ENCODE measurements at regions not wholly inside any gene's neighbourhood (a gene's known extent, or its start where the extent isn't known, plus 50 kb on each side); places are given as distances from the start of the nearest gene placed in this dataset.

DNA sequence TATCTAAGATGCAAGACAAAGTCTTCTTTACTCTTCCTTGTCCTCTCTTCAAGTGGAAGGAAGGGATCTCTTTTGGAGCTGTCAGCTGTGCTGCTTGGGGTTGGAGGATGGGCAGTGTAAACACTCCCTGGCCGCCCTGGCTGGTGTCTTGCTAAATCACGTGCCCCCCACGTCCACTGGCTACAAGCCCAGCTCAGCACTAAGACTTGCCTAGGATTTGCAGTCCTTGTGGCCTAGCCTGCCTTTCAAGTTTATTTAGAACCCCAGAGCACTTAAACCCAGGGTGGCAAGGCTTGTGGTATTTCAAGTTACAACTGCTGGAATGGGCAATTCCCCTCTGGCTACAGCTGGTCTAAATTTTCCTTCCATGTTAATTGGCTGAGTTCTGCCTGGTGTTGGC lies 272.4 kb upstream of the MYO3A start:
- DNase-seq (ENCODE audit: low spot score): no peak

DNA sequence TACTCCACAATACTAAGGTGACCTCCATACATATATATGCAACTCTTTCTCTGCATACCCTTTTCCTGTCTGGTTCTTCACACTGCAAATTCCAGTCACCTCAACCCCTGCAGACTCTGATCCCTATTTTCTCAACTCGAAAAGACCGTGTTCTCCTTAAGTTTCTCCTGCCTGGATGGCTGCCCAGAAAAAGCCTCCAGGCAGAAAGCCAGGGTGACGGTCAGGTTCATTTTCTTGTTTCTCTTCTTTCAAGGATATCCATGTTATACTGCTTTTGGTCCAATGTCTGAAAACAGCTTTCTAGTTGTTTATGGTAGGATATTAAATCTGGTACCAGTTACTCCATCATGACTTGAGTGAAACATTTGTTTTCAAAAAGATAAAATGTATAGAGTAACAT lies 267.8 kb upstream of the MYO3A start:
- no peak for DNase-seq (ENCODE audit: low spot score)

GRCh38 chr10:25675204-25675603 lies 258.8 kb upstream of the MYO3A start:
- no peak for DNase-seq (ENCODE audit: low spot score)

GRCh38 chr10:25675615-25676014 lies 258.4 kb upstream of the MYO3A start:
- DNase-seq (ENCODE audit: low spot score): no peak

DNA sequence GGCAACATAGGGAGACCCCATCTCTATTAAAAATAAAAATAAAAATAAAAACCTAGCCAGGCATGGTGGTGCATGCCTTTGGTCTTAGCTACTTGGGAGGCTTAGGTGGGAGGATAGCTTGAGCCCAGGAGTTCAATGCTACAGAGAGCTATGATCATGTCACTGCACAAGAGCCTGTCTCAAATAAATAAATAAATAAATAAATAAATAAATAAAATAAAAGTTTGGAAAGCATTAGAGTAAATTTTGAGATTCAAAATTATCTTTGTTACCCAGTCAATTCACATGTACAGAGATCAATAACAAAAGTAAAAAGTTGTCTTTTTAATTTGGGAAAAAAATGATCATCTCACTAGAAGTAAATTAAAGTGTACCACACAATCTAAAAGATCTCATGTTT lies 255.8 kb upstream of the MYO3A start:
- no peak for DNase-seq (ENCODE audit: low spot score)

- no peak for DNase-seq (ENCODE audit: low spot score)
These were observed 255.4 kb upstream of the MYO3A start for GRCh38 chr10:25678666-25679065.

- peak; percentile 29 for DNase-seq (ENCODE audit: low spot score)
These were observed 251.7 kb upstream of the MYO3A start for GRCh38 chr10:25682203-25682851.

DNA sequence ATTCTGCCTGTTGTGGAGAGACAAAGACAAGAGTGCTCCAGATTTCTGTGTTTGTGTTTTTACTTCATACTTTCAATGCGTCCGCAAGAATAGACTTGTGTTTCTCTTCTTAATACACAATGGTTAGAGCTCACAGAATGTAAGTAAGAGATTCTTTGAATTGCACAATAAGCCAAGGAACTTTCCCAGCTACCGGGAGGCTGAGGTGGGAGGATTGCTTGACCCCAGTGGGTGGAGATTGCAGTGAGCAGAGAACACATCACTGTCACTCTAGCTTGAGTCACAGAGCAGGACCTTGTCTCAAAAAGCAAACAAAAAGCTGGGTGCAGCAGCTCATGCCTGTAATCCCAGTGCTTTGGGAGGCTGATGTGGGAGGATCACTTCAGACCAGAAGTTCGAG lies 250.7 kb upstream of the MYO3A start:
- DNase-seq (ENCODE audit: low spot score): no peak

DNA sequence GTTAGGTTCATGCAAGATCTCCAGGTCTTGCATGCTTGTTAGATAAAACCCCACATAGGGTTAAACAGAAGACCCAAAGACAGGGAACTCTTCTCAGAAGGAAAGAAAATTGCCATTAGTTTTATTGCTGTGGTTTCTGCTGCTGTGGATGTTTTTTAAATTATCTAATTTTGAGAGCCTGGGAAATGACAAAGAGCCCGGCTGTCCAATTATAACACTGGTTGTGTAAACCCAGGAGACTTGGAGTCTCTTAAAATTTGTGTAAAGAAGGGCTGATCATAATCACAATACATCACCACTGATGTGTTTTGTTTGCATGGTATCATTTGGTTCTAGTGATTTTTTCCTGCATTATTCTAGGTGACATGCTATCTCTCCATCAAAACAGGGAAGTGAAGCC lies 246.5 kb upstream of the MYO3A start:
- no peak for DNase-seq (ENCODE audit: low spot score)

GRCh38 chr10:25689346-25690100 lies 244.5 kb upstream of the MYO3A start:
- no peak for DNase-seq (ENCODE audit: low spot score)

DNA sequence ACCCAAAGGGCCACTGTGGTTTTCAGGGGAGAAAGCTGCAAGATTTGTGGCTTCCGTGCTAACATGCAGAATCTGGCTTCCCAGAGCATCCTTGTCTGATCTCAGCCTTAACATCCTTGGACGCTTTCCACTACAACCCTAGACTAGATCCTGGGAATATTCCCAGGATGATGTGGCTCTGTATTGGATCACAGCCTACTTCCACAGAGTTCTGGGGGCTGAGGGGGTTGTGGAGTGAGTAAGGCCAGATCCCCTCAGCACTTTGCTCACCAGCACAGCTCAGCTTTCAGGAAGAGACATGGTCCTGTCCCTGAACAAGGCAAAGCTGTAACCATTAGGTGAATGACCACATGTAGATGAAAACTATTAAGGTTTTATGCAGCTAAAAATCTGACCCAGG lies 241.3 kb upstream of the MYO3A start:
- no peak for DNase-seq (ENCODE audit: low spot score)

DNA sequence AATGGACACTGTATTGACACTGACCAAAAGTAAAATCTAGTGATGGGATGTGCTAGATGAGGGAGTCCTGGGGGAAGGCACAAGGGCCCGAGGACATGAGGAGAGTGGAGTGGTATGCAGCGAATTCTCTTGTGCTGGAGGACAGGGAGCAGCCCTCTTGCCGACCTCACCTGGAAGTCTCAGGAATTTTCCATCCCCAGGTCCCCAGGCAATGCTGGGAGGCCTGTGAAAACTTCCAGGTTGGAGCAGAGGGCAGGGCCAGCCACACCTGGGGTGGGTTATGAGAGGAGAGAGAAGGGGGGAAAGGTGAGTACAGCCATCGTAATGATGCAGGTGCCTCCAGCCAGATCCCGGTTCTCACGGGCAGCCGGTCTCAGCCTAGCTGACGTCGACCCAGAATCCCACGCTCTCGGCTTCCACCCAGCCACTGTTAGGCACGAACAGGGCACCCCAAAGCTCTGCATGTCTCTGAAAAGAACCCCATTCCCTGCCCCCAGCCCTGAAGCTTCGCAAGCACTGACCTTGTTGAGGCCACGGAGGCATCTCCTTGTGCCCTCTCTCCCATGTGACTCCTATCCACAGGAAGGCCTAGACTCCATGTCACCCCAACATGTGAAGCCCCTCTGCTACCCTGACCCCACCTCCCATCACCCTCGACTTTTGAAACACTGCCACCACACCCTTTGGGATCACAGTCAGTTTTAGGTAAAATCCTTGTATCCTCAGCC lies 239.7 kb upstream of the MYO3A start:
- DNase-seq (ENCODE audit: low spot score): no peak

- DNase-seq (ENCODE audit: low spot score): no peak
These were observed 239.1 kb upstream of the MYO3A start for GRCh38 chr10:25694971-25695370.

DNA sequence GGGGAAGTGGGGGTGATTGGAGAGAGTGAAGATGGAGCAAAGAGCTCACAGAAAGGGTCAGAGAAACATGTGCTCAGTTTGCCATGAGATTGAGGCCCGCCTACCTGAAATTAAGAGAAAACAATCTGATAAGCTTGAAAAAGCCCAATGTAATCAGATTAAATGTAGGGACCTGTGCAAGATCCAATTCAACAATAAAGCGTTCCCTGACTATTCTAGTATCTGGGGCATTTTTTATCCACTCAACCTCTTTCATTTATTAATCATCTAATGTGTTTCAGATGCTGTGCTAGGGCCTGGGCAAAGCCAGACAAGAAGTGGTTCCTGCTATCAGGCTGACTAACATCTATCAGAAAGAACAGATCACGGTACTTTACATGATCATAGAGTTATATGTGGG lies 238.4 kb upstream of the MYO3A start:
- DNase-seq (ENCODE audit: low spot score): no peak

GRCh38 chr10:25696013-25696708 lies 237.9 kb upstream of the MYO3A start:
- no peak for DNase-seq (ENCODE audit: low spot score)

GRCh38 chr10:25697412-25697811 lies 236.6 kb upstream of the MYO3A start:
- no peak for DNase-seq (ENCODE audit: low spot score)

- no peak for DNase-seq (ENCODE audit: low spot score)
These were observed 235.4 kb upstream of the MYO3A start for GRCh38 chr10:25698638-25699037.

DNA sequence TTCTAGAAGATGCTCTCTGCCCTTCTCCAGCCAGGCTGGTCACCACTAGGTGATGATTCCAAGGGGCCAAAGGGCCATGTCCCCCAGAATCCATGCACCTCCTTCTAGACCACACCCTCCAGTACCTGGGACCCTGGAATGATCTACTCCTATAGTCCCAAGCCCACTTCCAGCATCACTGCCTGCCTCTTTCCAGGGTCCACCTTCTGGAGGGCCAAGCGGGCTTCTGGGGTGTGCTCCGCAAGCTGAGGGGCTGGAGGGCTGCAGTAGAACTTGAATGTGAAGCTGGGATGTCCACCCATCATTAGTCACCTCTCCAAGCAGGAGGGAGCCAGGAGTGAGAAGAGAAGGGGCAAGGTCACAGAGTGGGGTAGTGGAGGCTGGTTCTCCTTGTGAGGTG lies 234.4 kb upstream of the MYO3A start:
- DNase-seq (ENCODE audit: low spot score): no peak

- no peak for DNase-seq (ENCODE audit: low spot score)
These were observed 232.4 kb upstream of the MYO3A start for GRCh38 chr10:25701652-25702051.

DNA sequence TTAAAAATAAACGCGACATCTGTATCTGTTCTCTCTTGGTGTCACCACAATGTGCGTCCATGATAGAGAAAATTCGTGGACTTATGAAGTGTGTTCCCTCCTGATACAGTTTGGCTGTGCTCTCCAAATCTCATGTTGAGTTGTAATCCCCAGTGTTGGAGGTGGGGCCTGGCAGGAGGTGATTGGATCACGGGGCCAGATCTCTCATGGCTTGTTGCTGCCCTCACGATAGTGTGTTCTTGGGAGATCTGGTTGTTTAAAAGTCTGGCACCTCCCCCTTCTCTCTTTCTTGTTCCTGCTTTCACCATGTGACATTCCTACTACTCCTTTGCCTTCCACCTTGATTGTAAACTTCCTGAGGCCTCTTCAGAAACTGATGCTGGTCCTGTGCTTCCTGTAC lies 229.4 kb upstream of the MYO3A start:
- no peak for DNase-seq (ENCODE audit: low spot score)

- DNase-seq (ENCODE audit: low spot score): no peak
These were observed 226.5 kb upstream of the MYO3A start for GRCh38 chr10:25707572-25707971.

DNA sequence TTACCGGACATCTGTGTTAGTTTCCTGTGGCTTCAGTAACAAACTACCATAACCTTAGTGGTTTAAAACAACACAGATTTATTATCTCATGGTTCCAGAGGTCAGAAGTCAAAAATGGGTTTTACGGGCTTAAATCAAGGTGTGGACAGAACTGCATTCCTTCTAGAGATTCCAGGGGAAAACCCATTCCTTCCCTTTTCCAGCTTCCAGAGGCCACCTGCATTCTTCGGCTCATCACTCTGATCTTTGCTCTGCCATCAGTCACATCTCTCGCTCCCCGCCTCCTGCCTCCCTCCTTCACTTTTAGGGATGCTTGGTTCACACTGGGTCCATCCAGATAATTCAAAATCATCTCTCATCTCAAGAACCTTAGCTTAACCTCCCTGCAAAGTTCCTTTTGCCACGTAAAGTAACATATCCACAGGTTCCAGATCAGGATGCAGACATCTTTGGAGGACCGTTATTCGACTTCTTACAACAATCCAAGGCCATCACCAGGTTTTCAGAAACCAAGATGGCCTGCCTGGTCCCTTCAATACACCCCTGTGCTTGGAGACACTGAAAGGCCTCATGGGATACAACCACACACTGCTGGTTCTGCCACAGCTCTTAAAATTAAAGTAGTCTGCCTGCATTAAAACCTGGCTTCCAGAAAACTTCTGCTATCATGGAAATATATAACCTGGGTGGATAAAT lies 225.9 kb upstream of the MYO3A start:
- DNase-seq (ENCODE audit: low spot score): no peak

Measured in COLO829 (cell line).